Endothelial cell (in vitro differentiated cells): ENCODE measurements at regions not wholly inside any gene's neighbourhood (a gene's known extent, or its start where the extent isn't known, plus 50 kb on each side); places are given as distances from the start of the nearest gene placed in this dataset.

Source experiments
- DNase-seq: peaks from one replicate; pipeline ENCODE4 v3.0.0; 2021; ENCODE audit warnings: low spot score
- H3K27ac Mint-ChIP-seq: one replicate; pipeline ENCODE4 v1.8.0; 2021; ENCODE audit warnings: mixed read lengths, inconsistent platforms; ENCODE audit not compliant: unreplicated experiment
- H3K27me3 Mint-ChIP-seq: one replicate; pipeline ENCODE4 v1.8.0; 2021; ENCODE audit warnings: mild to moderate bottlenecking, moderate library complexity, mixed read lengths, inconsistent platforms; ENCODE audit not compliant: unreplicated experiment
- H3K36me3 Mint-ChIP-seq: one replicate; pipeline ENCODE4 v1.8.0; 2021; ENCODE audit warnings: mild to moderate bottlenecking, low read depth, mixed read lengths, inconsistent platforms; ENCODE audit not compliant: unreplicated experiment
- H3K4me1 Mint-ChIP-seq: one replicate; pipeline ENCODE4 v1.8.0; 2021; ENCODE audit warnings: mild to moderate bottlenecking, mixed read lengths, inconsistent platforms; ENCODE audit not compliant: unreplicated experiment
- H3K4me3 Mint-ChIP-seq: one replicate; pipeline ENCODE4 v1.8.0; 2021; ENCODE audit warnings: mild to moderate bottlenecking, mixed read lengths, inconsistent platforms; ENCODE audit not compliant: unreplicated experiment
- H3K9me3 Mint-ChIP-seq: one replicate; pipeline ENCODE4 v1.8.0; 2021; ENCODE audit warnings: mixed read lengths, inconsistent platforms; ENCODE audit not compliant: unreplicated experiment
- TF ChIP-seq, protein P1 (sequence below): fragments of 200-600 bp; sonication (generic); IDR thresholded peaks from one replicate; pipeline ENCODE4 v1.5.0; 2021; ENCODE audit warnings: antibody characterized with exemption; ENCODE audit not compliant: unreplicated experiment

DNA sequence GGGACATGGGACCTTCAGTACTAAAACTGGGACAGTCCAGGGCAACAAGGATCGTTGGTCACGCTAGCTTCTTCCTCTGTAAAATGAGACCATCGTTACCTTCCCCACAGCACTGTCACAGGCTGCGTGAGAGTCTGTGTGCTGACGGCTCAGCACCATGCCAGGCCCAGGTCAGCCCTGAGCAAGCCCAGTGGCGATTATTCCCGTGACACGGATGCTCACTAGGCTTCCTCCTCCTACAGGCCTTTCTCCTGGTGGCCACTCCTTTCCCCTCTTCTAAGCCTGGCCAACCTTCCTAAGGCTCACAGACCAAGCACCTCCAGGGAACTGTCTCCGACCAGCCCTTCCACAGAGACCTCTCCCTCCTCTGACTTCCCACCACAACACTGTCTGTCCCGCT, 69.3 kb upstream of the RUNX3 start:
- Mint-ChIP-seq H3K4me1 (no peaks in the 10 kb centered on the region), H3K36me3 (peaks cover 6% of the 10 kb centered on the region), H3K4me3 (no peak overlapping the region), H3K27me3 (peaks cover 3% of the 10 kb centered on the region), H3K27ac (no peak overlapping the region), H3K9me3 (no peaks in the 10 kb centered on the region)
- no peak for DNase-seq
- TF ChIP-seq, protein P1, sequence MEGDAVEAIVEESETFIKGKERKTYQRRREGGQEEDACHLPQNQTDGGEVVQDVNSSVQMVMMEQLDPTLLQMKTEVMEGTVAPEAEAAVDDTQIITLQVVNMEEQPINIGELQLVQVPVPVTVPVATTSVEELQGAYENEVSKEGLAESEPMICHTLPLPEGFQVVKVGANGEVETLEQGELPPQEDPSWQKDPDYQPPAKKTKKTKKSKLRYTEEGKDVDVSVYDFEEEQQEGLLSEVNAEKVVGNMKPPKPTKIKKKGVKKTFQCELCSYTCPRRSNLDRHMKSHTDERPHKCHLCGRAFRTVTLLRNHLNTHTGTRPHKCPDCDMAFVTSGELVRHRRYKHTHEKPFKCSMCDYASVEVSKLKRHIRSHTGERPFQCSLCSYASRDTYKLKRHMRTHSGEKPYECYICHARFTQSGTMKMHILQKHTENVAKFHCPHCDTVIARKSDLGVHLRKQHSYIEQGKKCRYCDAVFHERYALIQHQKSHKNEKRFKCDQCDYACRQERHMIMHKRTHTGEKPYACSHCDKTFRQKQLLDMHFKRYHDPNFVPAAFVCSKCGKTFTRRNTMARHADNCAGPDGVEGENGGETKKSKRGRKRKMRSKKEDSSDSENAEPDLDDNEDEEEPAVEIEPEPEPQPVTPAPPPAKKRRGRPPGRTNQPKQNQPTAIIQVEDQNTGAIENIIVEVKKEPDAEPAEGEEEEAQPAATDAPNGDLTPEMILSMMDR, result no peak

DNA sequence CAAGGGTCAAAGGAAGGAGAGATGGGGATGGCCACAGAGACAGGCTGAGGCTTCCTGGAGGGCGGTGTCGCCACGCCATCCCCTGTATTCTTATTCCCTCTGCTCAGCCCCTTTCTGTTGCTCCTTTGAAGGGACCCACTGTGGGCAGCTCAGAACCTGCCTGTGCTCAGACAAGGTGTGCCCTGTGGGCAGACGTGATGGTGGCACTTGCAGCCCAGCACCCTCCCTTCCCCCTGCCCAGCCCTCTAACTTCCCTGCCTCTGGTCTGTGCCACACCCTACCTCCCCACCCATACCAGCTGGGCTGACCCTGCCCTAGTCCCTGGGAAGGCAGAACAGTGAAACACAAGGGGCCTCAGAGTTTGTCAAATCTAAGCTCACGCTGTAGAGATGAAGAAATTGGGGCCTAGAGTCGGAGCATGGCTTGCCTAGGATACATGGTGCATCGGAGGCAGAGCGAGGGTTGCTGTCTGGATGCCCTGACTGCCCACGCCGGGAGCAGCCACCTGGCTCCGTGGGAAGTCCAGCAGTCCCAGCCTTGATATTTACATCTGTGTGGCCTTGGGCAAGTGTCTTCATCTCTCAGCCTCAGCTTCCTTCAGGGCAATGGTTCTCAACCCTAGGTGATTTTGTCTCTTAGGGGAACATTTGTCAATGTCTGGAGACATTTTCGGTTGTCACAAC, 68.6 kb upstream of the RUNX3 start:
- Mint-ChIP-seq H3K4me1 (no peaks in the 10 kb centered on the region), H3K27ac (no peak overlapping the region), H3K9me3 (no peaks in the 10 kb centered on the region), H3K36me3 (peaks cover 6% of the 10 kb centered on the region), H3K4me3 (no peak overlapping the region), H3K27me3 (peaks cover 3% of the 10 kb centered on the region)
- TF ChIP-seq, protein P1, result no peak
- no peak for DNase-seq

DNA sequence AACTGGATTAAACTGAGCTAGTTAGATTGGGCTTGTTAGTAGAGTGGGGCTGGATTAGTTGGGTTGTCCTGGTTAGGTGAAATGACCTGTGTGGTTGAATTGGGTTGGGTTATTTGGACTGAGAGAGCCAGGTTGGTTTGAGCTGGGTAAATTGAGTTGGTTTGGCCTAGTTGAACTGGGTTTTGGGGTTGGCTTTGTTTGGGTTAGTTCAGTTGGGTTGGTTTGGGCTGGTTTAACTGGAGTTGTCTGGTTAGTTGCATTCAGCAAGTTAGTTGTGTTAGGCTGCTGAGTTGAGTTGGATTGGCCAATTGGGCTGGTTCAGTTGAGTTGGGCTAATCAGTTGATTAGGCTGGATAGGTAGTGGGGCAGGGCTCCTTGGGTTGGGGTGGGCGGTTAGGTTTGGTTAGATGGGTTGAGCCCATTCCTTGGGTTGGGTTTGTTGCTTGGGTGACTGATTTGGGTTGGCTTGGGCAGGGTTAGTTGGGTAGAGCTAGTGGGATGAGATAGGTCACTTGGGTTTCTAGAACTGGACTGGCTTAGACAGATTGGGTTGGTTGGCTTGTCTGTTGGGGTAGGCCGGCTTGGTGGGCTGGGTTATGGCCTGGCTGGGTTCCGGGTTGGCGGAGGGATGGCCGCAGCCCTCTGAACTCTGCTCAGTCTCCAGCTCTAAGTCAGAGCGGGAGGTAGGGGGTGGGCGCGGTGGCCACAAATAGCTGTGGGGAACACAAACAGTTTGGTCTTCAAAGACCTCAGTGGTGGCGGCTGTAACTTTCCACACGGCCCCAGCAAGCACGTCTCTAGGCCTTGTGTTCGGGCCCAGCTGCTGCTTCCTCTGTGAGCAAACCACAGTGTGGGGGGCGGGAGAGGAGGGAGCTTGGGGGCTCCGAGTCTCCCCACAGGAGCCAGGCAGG, 67.2 kb upstream of the RUNX3 start:
- TF ChIP-seq, protein P1, result no peak
- peaks cover 3% of the 10 kb centered on the region for H3K27me3 Mint-ChIP-seq
- no peak for DNase-seq
- no peak overlapping the region for H3K4me3 Mint-ChIP-seq
- peaks cover 6% of the 10 kb centered on the region for H3K4me1 Mint-ChIP-seq
- H3K36me3 Mint-ChIP-seq, result peaks cover 6% of the 10 kb centered on the region
- no peak overlapping the region for H3K27ac Mint-ChIP-seq
- H3K9me3 Mint-ChIP-seq, result no peaks in the 10 kb centered on the region

DNA sequence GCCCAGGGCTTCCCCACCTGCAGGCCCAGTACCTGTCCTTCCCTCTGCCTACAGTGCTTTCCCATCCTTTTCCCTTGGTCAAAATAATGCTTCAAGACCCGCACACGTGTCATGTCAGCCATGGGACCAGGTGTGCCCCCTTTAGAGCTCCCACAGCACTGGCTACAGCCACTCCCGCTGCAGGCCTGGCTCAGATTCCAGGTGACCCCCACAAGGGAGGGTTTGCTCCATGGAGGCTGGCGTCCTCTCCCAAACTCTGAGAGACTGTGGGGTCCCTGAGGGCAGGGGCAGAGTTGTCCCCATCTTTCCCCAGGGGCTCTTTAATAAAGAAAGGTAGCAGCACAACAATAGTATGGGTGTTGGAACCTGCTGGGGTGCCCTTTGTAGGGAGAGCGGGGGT, 66.4 kb upstream of the RUNX3 start:
- H3K9me3 Mint-ChIP-seq, result no peaks in the 10 kb centered on the region

More for the DNA sequence above, 66.4 kb upstream of the RUNX3 start:
- TF ChIP-seq, protein P1, result no peak
- DNase-seq, result no peak
- Mint-ChIP-seq H3K36me3 (peaks cover 11% of the 10 kb centered on the region), H3K4me3 (no peak overlapping the region), H3K27me3 (peaks cover 5% of the 10 kb centered on the region), H3K27ac (no peak overlapping the region), H3K4me1 (peaks cover 10% of the 10 kb centered on the region)
